GM18511 (cell line): ENCODE measurements at regions not wholly inside any gene's neighbourhood (a gene's known extent, or its start where the extent isn't known, plus 50 kb on each side); places are given as distances from the start of the nearest gene placed in this dataset.
"Not testable (repeated sequence)": the region's sequence is repeated elsewhere in the genome, so short reads cannot be mapped to it uniquely, and the experiment has no call there.

ENCODE experiments used
- ATAC-seq: cut with Tn5 transposase; IDR thresholded peaks from one replicate; pipeline ENCODE4 v1.9.1; 2021; ENCODE audit warnings: mild to moderate bottlenecking, moderate library complexity; ENCODE audit not compliant: unreplicated experiment

GRCh38 chr9:82763656-82764055 lies 299.3 kb downstream of the RASEF start:
- no peak for ATAC-seq

GRCh38 chr9:82764061-82764668 lies 298.8 kb downstream of the RASEF start:
- ATAC-seq: no peak

- ATAC-seq: not testable (repeated sequence)
Observed at GRCh38 chr9:82774707-82775231, 288.2 kb downstream of the RASEF start.

GRCh38 chr9:82776508-82776907 lies 286.4 kb downstream of the RASEF start:
- no peak for ATAC-seq

- ATAC-seq: no peak
Observed at GRCh38 chr9:82777366-82777765, 285.6 kb downstream of the RASEF start.

- ATAC-seq: not testable (repeated sequence)
Observed at GRCh38 chr9:82778923-82779322, 284.0 kb downstream of the RASEF start.

- no peak for ATAC-seq
Observed at GRCh38 chr9:82780017-82780416, 282.9 kb downstream of the RASEF start.

GRCh38 chr9:82781921-82782392 lies 281.0 kb downstream of the RASEF start:
- no peak for ATAC-seq

GRCh38 chr9:82783045-82783444 lies 279.9 kb downstream of the RASEF start:
- ATAC-seq: no peak

GRCh38 chr9:82784589-82784988 lies 278.4 kb downstream of the RASEF start:
- ATAC-seq: no peak

GRCh38 chr9:82789155-82789824 lies 273.7 kb downstream of the RASEF start:
- ATAC-seq: no peak

- ATAC-seq: no peak
Observed at GRCh38 chr9:82790875-82791274, 272.1 kb downstream of the RASEF start.

- ATAC-seq: no peak
Observed at GRCh38 chr9:82791692-82792091, 271.2 kb downstream of the RASEF start.

GRCh38 chr9:82797534-82797933 lies 265.4 kb downstream of the RASEF start:
- no peak for ATAC-seq

GRCh38 chr9:82799286-82799685 lies 263.7 kb downstream of the RASEF start:
- ATAC-seq: no peak

GRCh38 chr9:82805027-82805426 lies 257.9 kb downstream of the RASEF start:
- no peak for ATAC-seq

GRCh38 chr9:82808478-82808877 lies 254.5 kb downstream of the RASEF start:
- no peak for ATAC-seq

GRCh38 chr9:82810915-82811314 lies 252.0 kb downstream of the RASEF start:
- no peak for ATAC-seq

GRCh38 chr9:82819260-82819659 lies 243.7 kb downstream of the RASEF start:
- no peak for ATAC-seq

GRCh38 chr9:82820186-82820585 lies 242.8 kb downstream of the RASEF start:
- no peak for ATAC-seq

- ATAC-seq: no peak
Observed at GRCh38 chr9:82829818-82830217, 233.1 kb downstream of the RASEF start.

- ATAC-seq: no peak
Observed at GRCh38 chr9:82865524-82865923, 197.4 kb downstream of the RASEF start.
